HG03565 (cell line): ENCODE measurements at regions not wholly inside any gene's neighbourhood (a gene's known extent, or its start where the extent isn't known, plus 50 kb on each side); places are given as distances from the start of the nearest gene placed in this dataset.
"Not testable (repeated sequence)": the region's sequence is repeated elsewhere in the genome, so short reads cannot be mapped to it uniquely, and the experiment has no call there.

Experiments
- ATAC-seq: cut with Tn5 transposase; IDR thresholded peaks from one replicate; pipeline ENCODE4 v1.9.1; 2021; ENCODE audit warnings: mild to moderate bottlenecking, moderate library complexity; ENCODE audit not compliant: unreplicated experiment

GRCh38 chr1:91207691-91208090, 185.9 kb upstream of the ZNF644 start:
- not testable (repeated sequence) for ATAC-seq

- not testable (repeated sequence) for ATAC-seq
These were observed 182.3 kb upstream of the ZNF644 start for GRCh38 chr1:91204150-91204549.

GRCh38 chr1:91201694-91202093, 179.9 kb upstream of the ZNF644 start:
- ATAC-seq = no peak

- no peak for ATAC-seq
These were observed 179.3 kb upstream of the ZNF644 start for GRCh38 chr1:91201176-91201575.

- no peak for ATAC-seq
These were observed 178.8 kb upstream of the ZNF644 start for GRCh38 chr1:91200675-91201074.

GRCh38 chr1:91199988-91200387, 178.2 kb upstream of the ZNF644 start:
- no peak for ATAC-seq

GRCh38 chr1:91190996-91191395, 169.2 kb upstream of the ZNF644 start:
- ATAC-seq = no peak

- ATAC-seq = no peak
These were observed 167.3 kb upstream of the ZNF644 start for GRCh38 chr1:91189096-91189495.

- ATAC-seq = not testable (repeated sequence)
These were observed 161.0 kb upstream of the ZNF644 start for GRCh38 chr1:91182807-91183206.

GRCh38 chr1:91176250-91176649, 154.4 kb upstream of the ZNF644 start:
- ATAC-seq = no peak

GRCh38 chr1:91174734-91175133, 152.9 kb upstream of the ZNF644 start:
- no peak for ATAC-seq

- no peak for ATAC-seq
These were observed 151.6 kb upstream of the ZNF644 start for GRCh38 chr1:91173346-91173890.

- no peak for ATAC-seq
These were observed 150.7 kb upstream of the ZNF644 start for GRCh38 chr1:91172541-91172940.

- no peak for ATAC-seq
These were observed 150.1 kb upstream of the ZNF644 start for GRCh38 chr1:91171898-91172297.

GRCh38 chr1:91170571-91170970, 148.7 kb upstream of the ZNF644 start:
- no peak for ATAC-seq

- peak; percentile 58 for ATAC-seq
These were observed 144.4 kb upstream of the ZNF644 start for GRCh38 chr1:91166106-91166712.

- ATAC-seq = peak; percentile 85
These were observed 143.3 kb upstream of the ZNF644 start for GRCh38 chr1:91165033-91165654.

- no peak for ATAC-seq
These were observed 140.8 kb upstream of the ZNF644 start for GRCh38 chr1:91162613-91163012.

GRCh38 chr1:91161749-91162148, 139.9 kb upstream of the ZNF644 start:
- ATAC-seq = no peak

GRCh38 chr1:91161166-91161565, 139.3 kb upstream of the ZNF644 start:
- ATAC-seq = no peak

GRCh38 chr1:91160363-91161075, 138.7 kb upstream of the ZNF644 start:
- no peak for ATAC-seq

- no peak for ATAC-seq
These were observed 131.5 kb upstream of the ZNF644 start for GRCh38 chr1:91153341-91153740.
